GM12874 (cell line): ENCODE measurements at regions not wholly inside any gene's neighbourhood (a gene's known extent, or its start where the extent isn't known, plus 50 kb on each side); places are given as distances from the start of the nearest gene placed in this dataset.

Source experiments
- TF ChIP-seq, protein P1 (sequence below): IDR thresholded peaks from 2 replicates; pipeline ENCODE4 v1.5.1; 2011; ENCODE audit warnings: low read depth, mild to moderate bottlenecking, control low read depth, low read length, moderate library complexity; ENCODE audit not compliant: insufficient read depth

- TF ChIP-seq, protein P1, sequence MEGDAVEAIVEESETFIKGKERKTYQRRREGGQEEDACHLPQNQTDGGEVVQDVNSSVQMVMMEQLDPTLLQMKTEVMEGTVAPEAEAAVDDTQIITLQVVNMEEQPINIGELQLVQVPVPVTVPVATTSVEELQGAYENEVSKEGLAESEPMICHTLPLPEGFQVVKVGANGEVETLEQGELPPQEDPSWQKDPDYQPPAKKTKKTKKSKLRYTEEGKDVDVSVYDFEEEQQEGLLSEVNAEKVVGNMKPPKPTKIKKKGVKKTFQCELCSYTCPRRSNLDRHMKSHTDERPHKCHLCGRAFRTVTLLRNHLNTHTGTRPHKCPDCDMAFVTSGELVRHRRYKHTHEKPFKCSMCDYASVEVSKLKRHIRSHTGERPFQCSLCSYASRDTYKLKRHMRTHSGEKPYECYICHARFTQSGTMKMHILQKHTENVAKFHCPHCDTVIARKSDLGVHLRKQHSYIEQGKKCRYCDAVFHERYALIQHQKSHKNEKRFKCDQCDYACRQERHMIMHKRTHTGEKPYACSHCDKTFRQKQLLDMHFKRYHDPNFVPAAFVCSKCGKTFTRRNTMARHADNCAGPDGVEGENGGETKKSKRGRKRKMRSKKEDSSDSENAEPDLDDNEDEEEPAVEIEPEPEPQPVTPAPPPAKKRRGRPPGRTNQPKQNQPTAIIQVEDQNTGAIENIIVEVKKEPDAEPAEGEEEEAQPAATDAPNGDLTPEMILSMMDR: no peak
Observed at GRCh38 chr2:19804639-19805260, 97.0 kb downstream of the TTC32 start.

GRCh38 chr2:19802086-19802841, 99.5 kb downstream of the TTC32 start:
- TF ChIP-seq, protein P1: no peak

DNA sequence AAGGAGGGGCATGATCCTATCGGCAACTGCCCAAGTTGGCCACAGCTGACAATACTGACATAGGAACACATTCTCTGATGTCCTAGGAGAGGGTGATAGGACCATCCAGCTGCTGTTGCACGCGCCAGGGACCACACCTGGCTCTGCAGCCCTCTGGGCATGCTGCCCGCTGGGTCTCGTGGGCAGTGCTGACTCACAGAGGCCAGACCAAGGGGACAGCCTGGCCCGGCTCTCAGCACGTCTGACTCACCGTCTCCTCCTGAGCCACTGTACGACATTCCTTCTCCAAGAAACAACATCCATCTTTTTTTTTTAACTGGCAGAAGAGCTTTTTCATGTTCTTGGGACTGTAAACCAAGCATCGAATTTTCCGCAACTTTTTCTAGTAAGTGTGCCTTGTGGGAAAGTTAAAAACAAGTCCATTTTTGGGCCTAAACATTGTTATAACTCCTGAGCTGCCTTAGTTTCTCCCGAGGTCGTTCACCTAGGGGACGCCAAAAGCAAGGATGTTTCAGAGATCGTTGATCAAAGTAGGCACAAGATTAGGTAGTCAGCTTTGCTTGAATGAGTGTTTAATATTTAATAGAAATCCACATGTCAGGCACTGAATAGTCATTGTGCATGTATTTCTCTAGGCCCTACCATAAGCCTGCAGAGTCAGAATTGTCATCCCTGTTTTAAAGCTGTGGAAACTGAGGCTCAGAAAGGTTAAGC, 100.3 kb downstream of the TTC32 start:
- TF ChIP-seq, protein P1: no peak

DNA sequence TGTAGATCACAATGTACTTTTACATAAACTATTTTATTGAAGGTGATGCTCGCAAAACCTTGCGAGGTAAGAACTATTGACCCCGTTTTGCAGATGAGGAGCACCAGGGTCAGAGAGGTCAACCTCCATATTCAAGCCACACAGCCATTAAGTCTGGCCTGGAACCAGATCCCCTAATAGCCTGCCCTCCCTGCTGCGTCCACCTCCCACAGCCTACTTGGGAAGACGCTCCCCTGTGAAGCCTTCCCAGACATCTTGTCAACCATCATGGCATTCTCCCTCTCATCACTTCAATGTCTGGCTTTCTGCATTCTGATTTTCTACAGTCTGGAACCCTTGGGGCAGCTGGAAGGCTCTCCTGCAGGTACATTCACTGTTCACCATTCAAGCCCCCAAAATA, 101.0 kb downstream of the TTC32 start:
- TF ChIP-seq, protein P1: no peak

DNA sequence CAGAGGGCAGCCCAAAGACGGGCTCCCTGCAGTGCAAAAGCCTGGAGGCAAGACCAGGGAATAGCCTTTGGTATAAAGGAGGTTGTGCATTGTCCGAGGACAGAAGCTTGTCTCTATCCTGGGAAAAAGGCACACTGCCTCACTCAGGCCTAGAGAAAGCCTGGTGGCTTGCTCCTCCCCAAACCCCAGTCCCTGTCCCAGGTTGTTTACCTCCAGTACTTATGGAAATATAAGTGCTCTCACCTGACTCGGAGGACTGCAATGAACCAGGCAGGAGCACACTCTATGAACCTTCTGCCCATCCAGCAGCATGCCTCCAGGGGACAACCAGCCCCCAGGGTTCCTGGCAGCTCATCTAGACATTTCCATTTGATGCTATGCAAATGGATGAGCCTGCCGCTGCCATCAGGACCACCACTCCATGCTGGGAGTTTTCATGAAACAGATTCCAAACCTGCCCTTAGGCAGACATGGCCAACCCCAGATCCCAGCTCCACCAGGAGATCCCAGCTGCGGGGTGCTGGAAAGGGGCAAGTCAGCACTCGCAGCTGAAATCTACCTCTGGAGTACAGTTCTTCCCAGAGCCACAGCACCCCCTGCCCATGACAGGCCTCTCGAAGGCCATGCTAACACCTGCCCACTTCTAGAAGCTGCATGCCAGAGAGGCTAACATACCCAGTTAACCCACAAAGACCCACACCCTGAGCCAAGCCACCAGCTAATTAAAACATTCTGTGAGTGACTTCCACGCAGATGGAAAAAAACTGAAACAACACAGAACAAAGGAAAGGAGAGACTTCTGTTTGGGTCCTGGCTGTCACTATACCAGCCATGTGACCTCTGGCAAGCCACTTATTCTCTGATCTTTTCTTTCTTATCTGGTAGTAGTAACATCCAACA, 101.7 kb downstream of the TTC32 start:
- TF ChIP-seq, protein P1: no peak

DNA sequence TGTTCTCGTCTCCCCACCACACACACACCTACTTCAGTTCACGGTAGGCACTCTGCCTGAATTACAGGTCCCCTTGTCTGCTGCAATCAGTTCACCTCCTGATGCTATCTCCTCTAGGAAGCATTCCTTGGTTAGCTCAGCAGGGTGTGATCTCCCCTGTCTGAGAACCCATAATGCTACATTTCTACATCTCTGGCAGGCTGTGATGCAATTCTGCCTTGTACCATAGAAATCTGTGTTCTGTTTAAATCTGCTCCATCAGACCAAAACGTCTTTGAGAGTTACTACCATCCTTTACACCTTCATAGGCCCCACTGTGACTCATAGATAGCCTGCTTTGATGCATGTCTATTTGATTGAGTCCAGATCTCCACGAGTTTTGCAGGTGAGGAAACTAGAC, 103.9 kb downstream of the TTC32 start:
- TF ChIP-seq, protein P1: no peak

DNA sequence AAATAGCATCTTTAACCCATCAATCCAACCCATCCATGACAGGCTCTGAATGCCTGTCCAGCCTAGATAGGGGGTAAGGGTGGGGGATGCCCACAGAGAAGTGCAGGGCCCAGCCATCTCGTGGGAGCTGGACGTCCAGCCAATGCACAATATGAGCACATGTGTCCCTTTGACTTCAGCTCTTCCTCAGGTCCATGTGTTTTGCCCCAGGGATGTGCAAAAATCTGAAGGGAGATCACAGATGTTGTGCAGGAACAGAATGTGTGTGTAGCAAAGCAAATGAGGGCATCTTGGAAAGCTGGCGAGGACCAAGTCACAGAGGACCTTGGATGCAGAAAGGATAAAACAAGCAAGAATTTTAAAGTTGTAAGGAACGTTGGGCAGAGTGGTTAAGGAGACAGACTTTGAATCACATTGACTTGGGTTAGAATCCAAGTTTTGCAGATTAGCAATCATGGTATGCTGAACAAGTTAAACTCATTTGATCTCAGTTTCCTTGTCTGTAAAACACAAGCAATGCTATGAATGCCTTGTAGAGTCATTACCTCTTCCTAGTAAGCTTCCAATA, 104.5 kb downstream of the TTC32 start:
- TF ChIP-seq, protein P1: no peak
